HG02759 (cell line): ENCODE measurements at regions not wholly inside any gene's neighbourhood (a gene's known extent, or its start where the extent isn't known, plus 50 kb on each side); places are given as distances from the start of the nearest gene placed in this dataset.
"Not testable (repeated sequence)": the region's sequence is repeated elsewhere in the genome, so short reads cannot be mapped to it uniquely, and the experiment has no call there.

ENCODE experiments used
- ATAC-seq: cut with Tn5 transposase; IDR thresholded peaks from one replicate; pipeline ENCODE4 v1.9.1; 2021; ENCODE audit warnings: mild to moderate bottlenecking, moderate library complexity; ENCODE audit not compliant: unreplicated experiment

GRCh38 chr7:121530227-121531174 lies 134.4 kb upstream of the FAM3C start:
- ATAC-seq = peak; percentile 99

DNA sequence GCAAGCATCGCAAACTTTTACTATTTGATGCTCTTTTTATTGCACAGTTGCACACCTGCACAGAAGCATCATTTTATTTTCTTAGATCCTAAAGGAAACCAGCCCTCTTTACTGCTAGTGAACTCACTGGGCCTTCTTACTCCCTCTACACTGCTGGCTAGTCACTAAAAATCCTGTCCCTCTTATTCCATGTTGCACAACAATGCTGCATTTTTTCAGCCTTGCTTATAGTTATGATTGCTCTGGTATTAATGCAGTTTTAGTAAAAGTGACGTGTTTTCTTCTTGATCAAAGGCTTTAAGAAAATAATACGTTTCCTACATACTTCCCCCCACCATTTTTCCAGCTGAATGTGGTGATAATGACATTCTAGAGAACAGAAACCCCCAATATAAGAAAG lies 132.9 kb upstream of the FAM3C start:
- no peak for ATAC-seq

DNA sequence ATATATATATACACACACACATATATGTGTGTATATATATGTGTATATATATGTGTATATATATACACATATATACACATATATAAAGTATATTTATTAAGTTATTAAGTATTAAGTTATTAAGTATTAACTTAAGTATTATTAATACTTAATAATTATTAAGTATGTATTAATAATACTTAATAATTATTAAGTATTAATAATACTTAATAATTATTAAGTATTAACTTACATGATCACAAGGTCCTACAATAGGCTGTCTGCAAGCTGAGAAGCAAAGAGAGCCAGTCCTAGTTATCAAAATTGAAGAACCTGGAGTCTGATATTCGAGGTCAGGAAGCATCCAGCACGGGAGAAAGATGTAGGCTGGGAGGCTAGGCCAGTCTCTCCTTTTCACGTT lies 130.1 kb upstream of the FAM3C start:
- not testable (repeated sequence) for ATAC-seq

DNA sequence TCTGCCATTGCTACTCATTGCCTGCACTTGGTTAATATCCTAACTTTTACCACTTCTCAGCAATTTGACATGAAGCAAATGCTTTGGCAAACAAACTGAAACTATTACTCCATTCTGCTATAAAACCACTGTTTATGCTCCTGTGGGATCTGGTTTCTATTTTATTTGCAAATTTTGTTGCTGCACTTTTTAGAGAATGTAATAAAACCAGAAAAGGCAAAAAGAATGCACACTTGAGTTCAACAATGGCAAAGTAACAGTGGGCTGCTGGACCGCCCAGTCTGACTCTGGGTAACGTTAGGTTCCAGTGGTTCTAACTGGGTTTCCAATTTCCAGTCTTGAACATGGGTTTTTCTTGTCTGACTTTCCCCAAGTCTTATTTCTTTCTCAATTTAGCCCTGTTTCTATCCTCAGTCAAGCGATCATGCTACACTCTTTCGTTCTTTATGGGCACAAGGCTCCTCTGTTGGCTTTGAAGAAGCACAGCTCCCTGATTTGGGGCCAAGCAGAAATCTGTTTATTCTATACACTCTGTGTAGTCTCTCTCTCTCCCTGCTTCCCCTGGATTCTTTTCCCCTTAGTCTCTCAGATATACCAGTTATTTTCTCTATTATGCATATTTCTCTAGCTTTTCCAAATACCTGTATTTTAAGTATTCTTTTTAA lies 129.2 kb upstream of the FAM3C start:
- ATAC-seq = no peak

GRCh38 chr7:121521711-121522400 lies 125.7 kb upstream of the FAM3C start:
- ATAC-seq = no peak

- ATAC-seq = no peak
Measured at GRCh38 chr7:121520911-121521310, 124.8 kb upstream of the FAM3C start.

DNA sequence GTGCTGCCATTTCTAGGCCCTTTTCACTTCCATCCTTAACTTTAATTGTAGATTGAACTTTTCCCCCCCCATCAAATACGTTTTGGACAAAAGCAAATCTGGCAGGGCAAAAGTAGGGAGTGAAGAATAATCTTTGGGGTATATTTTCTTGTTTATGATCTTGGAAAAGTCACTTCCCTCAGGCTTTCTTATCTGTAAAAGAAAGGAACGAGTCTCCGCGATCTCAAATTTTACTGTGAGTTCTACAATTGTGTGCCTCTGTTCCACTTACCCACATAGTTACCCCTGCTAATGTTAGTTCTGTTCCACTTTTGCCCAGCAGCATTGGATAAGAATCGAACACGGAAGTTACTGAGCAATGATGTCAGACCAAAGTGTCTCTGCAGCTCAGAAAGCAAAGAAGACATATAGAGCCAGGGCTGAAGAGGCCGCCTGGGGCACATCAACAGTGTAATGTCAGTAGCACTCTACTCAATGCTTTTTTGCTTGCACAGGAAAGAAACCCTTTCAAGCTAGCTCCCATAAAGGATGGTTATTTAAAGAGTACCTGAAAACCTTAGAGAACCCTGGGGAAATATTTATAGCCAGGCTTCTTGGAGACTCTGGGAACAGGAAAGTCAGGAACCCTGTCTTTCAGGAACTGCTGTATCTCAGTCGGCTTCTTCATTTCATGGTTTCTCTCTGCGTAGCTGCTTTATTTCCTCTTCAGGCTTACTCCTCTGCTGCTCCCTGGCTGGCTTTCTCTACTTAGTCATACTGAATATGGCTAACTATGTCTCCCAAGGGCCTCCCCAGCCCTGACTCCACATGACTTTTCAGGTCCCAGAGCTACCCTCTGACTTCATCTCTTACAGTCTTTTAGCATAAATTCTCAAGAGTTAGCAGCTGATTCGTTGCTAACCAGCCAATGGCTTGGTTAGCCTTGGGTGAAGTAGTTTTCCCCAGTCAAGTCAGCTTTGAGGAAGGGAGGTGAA lies 123.7 kb upstream of the FAM3C start:
- ATAC-seq = peak; percentile 92

GRCh38 chr7:121517591-121517990 lies 121.5 kb upstream of the FAM3C start:
- no peak for ATAC-seq

DNA sequence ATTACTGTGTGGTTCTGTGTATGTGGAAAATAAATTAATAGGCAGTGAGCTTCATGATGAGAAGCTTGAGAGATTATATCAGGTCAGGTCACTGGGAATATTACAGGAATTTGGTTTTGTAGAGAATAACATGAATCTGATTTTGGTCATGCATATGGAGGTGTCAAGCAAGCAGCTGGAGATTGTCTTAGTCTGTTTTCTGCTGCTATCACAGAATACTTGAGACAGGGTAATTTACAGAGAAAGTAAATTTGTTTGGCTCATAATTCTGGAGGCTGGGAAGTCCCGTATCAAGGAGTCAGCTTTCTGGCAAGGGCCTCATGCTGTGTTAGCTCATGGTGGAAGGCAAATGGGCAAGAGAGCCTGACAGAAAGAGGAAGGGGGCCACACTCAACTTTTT lies 120.7 kb upstream of the FAM3C start:
- ATAC-seq = no peak

- ATAC-seq = no peak
Measured at GRCh38 chr7:121515630-121516401, 119.7 kb upstream of the FAM3C start.

DNA sequence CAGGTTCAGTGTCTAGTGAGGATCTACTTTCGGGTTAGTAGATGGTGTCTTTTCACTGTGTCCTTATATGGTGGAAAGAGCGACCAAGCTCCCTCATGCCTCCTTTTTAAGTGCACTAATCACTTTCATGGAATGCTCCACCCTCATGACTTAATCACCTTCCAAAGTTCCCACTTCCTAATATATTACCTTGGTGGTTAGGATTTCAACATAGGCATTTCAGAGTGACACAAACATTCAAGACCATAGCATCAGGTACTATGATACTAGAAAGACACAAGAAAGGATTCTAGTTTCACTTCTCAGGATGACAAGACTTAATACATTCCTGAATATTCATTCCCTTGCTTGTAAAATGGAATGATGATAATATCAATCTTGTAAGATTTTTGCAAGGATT lies 119.1 kb upstream of the FAM3C start:
- no peak for ATAC-seq

DNA sequence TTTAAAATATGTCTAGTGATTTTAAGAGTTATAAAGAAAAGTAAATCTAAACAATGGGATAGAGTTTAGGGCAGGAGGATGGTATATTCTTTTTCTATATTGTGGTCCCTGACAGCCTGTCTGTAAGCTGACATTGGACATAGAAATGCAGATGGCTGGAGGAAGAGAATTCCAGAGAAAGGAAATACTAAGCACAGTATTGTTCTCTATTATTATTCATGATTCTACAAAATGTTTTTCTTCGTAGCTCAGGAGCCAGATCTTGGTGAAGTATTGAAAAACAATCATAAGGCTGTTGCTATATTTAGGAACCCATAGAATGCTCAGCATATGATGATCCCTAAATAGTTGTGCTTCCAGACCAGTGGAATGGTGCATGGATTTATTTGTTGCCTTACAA lies 117.0 kb upstream of the FAM3C start:
- ATAC-seq = no peak

DNA sequence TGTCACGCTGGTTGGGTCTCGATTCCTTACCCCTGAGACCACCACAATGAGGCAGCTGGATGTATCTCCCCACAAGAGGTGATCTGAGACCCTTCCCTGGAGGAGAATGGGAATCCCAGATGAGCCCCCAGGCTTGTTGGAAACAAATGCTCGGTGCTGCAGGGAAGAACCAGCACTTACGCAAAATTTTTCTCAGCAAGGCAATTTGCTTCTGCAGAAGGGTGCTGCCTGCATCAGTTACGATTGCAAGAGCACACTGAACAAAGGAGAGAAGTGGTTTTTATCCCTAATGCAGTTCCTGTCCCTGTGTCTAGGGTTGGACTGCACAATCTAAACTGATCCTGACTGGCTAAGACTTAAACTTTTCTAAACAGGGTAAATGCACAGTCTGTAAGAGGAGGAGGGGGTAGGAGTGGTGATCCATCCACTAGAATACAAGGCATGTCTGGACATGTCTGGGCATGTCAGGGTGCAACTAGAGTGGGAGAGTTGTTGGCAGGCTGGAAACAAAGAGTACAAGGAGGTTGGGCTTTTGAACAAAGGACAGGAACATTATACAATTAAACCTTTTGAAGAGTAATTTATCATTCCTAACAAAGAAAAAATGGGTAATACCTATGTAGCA lies 114.9 kb upstream of the FAM3C start:
- ATAC-seq = no peak

GRCh38 chr7:121510302-121510701 lies 114.2 kb upstream of the FAM3C start:
- no peak for ATAC-seq

DNA sequence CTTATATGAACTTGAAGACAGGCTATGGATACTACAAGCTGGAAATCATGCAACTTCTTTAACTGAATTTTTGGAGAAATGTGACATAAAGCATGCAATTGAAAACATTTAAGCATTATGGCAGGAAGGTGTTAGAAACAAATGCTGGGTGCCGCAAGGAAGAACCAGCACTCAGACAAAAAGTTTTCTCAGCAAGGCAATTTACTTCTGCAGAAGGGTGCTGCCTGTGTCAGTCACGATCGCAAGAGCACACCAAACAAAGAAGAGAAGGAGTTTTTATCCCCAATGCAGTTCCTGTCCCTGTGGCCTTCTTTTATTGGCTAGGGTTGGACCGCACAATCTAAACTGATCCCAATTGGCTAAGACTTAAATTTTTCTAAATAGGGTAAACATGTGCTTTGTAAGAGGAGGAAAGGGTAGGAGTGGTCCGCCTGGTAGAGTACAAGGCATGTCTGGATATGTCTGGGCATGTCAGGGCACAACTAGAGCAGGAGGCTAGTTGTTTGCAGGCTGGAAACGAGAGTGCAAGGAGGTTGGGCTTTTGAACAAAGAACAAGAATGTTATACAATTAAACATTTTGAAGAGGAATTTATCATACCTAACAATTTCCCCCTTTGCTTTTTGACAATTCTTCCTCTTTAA lies 109.6 kb upstream of the FAM3C start:
- ATAC-seq = no peak

DNA sequence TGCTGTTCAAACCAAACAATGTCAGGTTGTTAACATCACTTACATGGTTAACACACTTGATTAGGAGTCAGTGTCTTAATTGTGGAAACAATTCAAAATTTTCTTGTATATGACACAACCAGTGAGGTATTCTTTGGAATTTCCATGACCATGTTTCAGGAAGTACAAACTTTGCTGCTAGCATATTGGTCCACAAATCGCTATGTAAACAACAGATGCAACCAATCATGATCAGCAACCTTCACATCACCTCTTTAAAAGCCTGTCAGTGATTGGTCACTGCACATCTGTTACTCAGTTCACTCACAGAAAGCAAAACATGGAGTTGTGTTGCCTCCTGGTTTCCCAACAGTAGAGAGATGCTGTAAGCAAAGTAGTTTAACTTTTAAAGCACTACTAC lies 108.9 kb upstream of the FAM3C start:
- ATAC-seq = no peak

DNA sequence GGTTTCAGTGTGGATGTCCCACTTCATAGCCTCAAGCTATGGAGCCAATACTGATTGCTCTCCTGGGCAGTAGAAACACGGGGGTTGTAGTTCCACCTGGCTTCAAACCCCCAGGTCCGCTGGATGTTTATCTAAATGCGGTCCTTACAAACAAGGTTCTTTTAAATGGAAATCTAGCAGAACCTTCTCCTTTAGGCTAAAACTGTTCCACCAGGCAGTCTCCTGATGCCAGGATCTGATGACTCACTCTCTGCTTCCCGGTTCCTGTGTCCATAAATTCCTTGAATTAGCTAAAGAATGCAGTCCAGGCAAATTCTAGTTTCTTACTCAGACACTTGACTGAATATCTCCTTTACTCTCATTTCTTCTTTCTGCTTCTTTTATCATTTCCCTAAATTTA lies 108.4 kb upstream of the FAM3C start:
- ATAC-seq = no peak

DNA sequence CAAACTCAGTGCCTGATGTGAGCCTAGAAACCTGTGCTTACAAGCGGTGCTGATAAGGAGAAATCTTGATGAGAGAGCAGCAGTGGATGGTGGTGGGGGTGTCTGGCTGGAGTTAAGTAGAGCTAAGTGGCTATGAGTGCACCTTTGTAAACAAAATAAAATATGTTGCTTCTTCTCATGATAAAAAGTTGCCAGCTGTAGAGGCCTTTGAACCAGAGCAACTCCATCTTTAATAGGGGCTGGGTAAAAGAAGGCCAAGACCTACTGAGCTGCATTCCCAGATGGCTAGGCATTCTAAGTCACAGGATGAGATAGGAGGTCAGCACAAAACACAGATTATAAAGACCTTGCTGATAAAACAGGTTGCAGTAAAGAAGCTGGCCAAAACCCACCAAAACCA lies 107.6 kb upstream of the FAM3C start:
- ATAC-seq = no peak

DNA sequence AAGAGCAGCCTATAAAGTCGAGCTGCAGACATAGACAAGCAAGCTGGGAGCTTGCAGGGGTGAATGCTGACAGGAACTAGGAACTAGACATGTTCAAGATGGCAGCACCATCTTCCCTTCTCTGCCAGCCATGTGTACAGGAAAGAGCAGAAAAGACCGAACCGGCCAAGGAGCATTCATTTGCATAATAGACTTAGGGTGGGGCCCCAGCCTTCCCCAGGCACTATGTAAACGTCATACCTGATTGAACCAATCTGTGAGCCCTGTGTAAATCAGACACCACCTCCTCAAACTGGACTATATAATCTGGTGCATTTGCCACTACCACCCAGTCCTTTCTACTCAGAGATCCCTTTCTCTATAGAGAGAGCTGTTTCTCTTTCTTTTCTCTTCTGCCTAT lies 106.9 kb upstream of the FAM3C start:
- ATAC-seq = no peak
